GM23338 (cell line): ENCODE measurements at regions not wholly inside any gene's neighbourhood (a gene's known extent, or its start where the extent isn't known, plus 50 kb on each side); places are given as distances from the start of the nearest gene placed in this dataset.
"Not testable (repeated sequence)": the region's sequence is repeated elsewhere in the genome, so short reads cannot be mapped to it uniquely, and the experiment has no call there.

Source experiments
- ATAC-seq: fragments of 200-7000 bp; cut with Tn5 transposase; 3 replicates; pipeline ENCODE4 v1.9.1; 2020
- DNase-seq: peaks from one replicate; pipeline ENCODE4 v3.0.0-alpha.2; 2015; ENCODE audit warnings: low spot score
- H2AFZ ChIP-seq: fragments of 200-600 bp; sonication (generic); 2 replicates; pipeline ENCODE4 v1.8.0; 2016; ENCODE audit warnings: antibody characterized with exemption, mild to moderate bottlenecking, moderate library complexity
- H3F3A ChIP-seq: fragments of 200-600 bp; sonication (generic); replicated peaks from 2 replicates; pipeline ENCODE4 v1.8.0; 2017; ENCODE audit warnings: antibody characterized with exemption, mixed run types, low read depth
- H3K27ac ChIP-seq: fragments of 200-600 bp; sonication (generic); 2 replicates; pipeline ENCODE4 v1.6.1; 2016; ENCODE audit warnings: low read depth
- H3K27me3 ChIP-seq: fragments of 200-600 bp; sonication (generic); 2 replicates; pipeline ENCODE4 v1.8.0; 2016; ENCODE audit warnings: mild to moderate bottlenecking, mixed run types, moderate library complexity; ENCODE audit not compliant: insufficient read depth
- H3K36me3 ChIP-seq: fragments of 200-600 bp; sonication (generic); 2 replicates; pipeline ENCODE4 v1.8.0; 2016; ENCODE audit warnings: mild to moderate bottlenecking; ENCODE audit not compliant: insufficient read depth
- H3K4me1 ChIP-seq: fragments of 200-600 bp; sonication (generic); 2 replicates; pipeline ENCODE4 v1.8.0; 2016; ENCODE audit warnings: mild to moderate bottlenecking, moderate library complexity; ENCODE audit not compliant: insufficient read depth
- H3K4me2 ChIP-seq: fragments of 200-600 bp; sonication (generic); 2 replicates; pipeline ENCODE4 v1.7.1; 2017; ENCODE audit warnings: mixed run types
- H3K4me3 ChIP-seq: fragments of 200-600 bp; sonication (generic); 2 replicates; pipeline ENCODE4 v1.6.1; 2016; ENCODE audit warnings: mixed run types
- H3K79me2 ChIP-seq: fragments of 200-600 bp; sonication (generic); replicated peaks from 2 replicates; pipeline ENCODE4 v1.8.0; 2017; ENCODE audit warnings: mild to moderate bottlenecking; ENCODE audit not compliant: insufficient read depth
- H3K9me2 ChIP-seq: fragments of 200-600 bp; sonication (generic); 2 replicates; pipeline ENCODE4 v1.8.0; 2017; ENCODE audit not compliant: insufficient read depth
- H4K20me1 ChIP-seq: fragments of 200-600 bp; sonication (generic); replicated peaks from 2 replicates; pipeline ENCODE4 v1.8.0; 2017; ENCODE audit warnings: mild to moderate bottlenecking; ENCODE audit not compliant: insufficient read depth
- H3K27ac Mint-ChIP-seq: 2 replicates; pipeline ENCODE4 v1.8.0; 2020; ENCODE audit warnings: inconsistent platforms, mild to moderate bottlenecking, moderate library complexity, mixed read lengths
- H3K27me3 Mint-ChIP-seq: 3 replicates; pipeline ENCODE4 v1.8.0; 2022; ENCODE audit warnings: low read depth, mild to moderate bottlenecking, moderate library complexity, mixed read lengths, inconsistent platforms; ENCODE audit not compliant: insufficient read depth, poor library complexity
- H3K36me3 Mint-ChIP-seq: 3 replicates; pipeline ENCODE4 v1.8.0; 2021; ENCODE audit warnings: low read depth, mild to moderate bottlenecking, inconsistent platforms, moderate library complexity, mixed read lengths
- H3K4me1 Mint-ChIP-seq: 3 replicates; pipeline ENCODE4 v1.8.0; 2020; ENCODE audit warnings: mild to moderate bottlenecking, inconsistent platforms, mixed read lengths
- H3K4me3 Mint-ChIP-seq: 3 replicates; pipeline ENCODE4 v1.8.0; 2021; ENCODE audit warnings: moderate library complexity, mild to moderate bottlenecking, inconsistent platforms, mixed read lengths
- H3K9me3 Mint-ChIP-seq: 3 replicates; pipeline ENCODE4 v1.8.0; 2020; ENCODE audit warnings: moderate library complexity, mild to moderate bottlenecking, inconsistent platforms, mixed read lengths
- CREB1 ChIP-seq: fragments of 250-450 bp; sonication (Bioruptor Pico); IDR thresholded peaks from 2 replicates; pipeline ENCODE4 v1.5.0; 2020; ENCODE audit warnings: low read depth, mild to moderate bottlenecking, moderate library complexity
- EZH2 ChIP-seq: fragments of 200-600 bp; sonication (generic); IDR thresholded peaks from one replicate; pipeline ENCODE4 v1.8.0; 2017; ENCODE audit warnings: antibody characterized with exemption, mild to moderate bottlenecking, low read depth; ENCODE audit not compliant: unreplicated experiment
- EZH2phosphoT487 ChIP-seq: fragments of 200-600 bp; sonication (generic); IDR thresholded peaks from one replicate; pipeline ENCODE4 v1.8.1; 2018; ENCODE audit warnings: antibody characterized with exemption; ENCODE audit not compliant: unreplicated experiment
- JUNB ChIP-seq: IDR thresholded peaks from one replicate; pipeline ENCODE4 v1.6.1; 2016; ENCODE audit warnings: antibody characterized with exemption; ENCODE audit not compliant: unreplicated experiment
- NANOG ChIP-seq: IDR thresholded peaks from 2 replicates; pipeline ENCODE4 v1.6.1; 2016; ENCODE audit warnings: antibody characterized with exemption, borderline replicate concordance
- POLR2AphosphoS5 ChIP-seq: IDR thresholded peaks from 2 replicates; pipeline ENCODE4 v1.6.1; 2016; ENCODE audit warnings: antibody characterized with exemption, low read depth
- STAT1 ChIP-seq: IDR thresholded peaks from one replicate; pipeline ENCODE4 v1.6.1; 2016; ENCODE audit warnings: antibody characterized with exemption; ENCODE audit not compliant: unreplicated experiment
- ZNF114 ChIP-seq: fragments of 250-450 bp; sonication (Bioruptor Pico); IDR thresholded peaks from 2 replicates; pipeline ENCODE4 v1.5.0; 2020; ENCODE audit warnings: mild to moderate bottlenecking, moderate library complexity
- ZNF331 ChIP-seq: fragments of 250-450 bp; sonication (Bioruptor Pico); IDR thresholded peaks from 2 replicates; pipeline ENCODE4 v1.5.0; 2020; ENCODE audit warnings: low read depth, mild to moderate bottlenecking, moderate library complexity
- TF ChIP-seq, protein P1 (sequence below): IDR thresholded peaks from 2 replicates; pipeline ENCODE4 v1.6.1; 2016; ENCODE audit warnings: antibody characterized with exemption
- TF ChIP-seq, protein P2 (sequence below): IDR thresholded peaks from one replicate; pipeline ENCODE4 v1.6.1; 2018; ENCODE audit warnings: antibody characterized with exemption; ENCODE audit not compliant: unreplicated experiment

- Histone ChIP-seq H3K4me2 (no peak overlapping the region), H2AFZ (no peak overlapping the region), H3F3A (no peaks in the 10 kb centered on the region), H3K27me3 (no peaks in the 10 kb centered on the region), H3K4me3 (no peak overlapping the region), H3K4me1 (no peaks in the 10 kb centered on the region), H4K20me1 (no peaks in the 10 kb centered on the region), H3K79me2 (no peaks in the 10 kb centered on the region), H3K36me3 (no peaks in the 10 kb centered on the region), H3K9me2 (no peaks in the 10 kb centered on the region), H3K27ac (no peak overlapping the region)
- Mint-ChIP-seq H3K9me3 (no peaks in the 10 kb centered on the region; the same call in 2 of the 3 replicates), H3K4me3 (no peak overlapping the region), H3K27ac (no peak overlapping the region), H3K36me3 (peaks cover 15% of the 10 kb centered on the region; the same call in 2 of the 3 replicates), H3K4me1 (no peaks in the 10 kb centered on the region), H3K27me3 (peaks cover 2% of the 10 kb centered on the region)
- TF ChIP-seq ZNF331 (CRISPR knock-in tag) (no peak), POLR2AphosphoS5 (no peak), ZNF114 (CRISPR knock-in tag) (no peak), EZH2 (no peak), JUNB (no peak), CREB1 (CRISPR knock-in tag) (no peak), STAT1 (no peak), NANOG (no peak)
- TF ChIP-seq, protein P1, sequence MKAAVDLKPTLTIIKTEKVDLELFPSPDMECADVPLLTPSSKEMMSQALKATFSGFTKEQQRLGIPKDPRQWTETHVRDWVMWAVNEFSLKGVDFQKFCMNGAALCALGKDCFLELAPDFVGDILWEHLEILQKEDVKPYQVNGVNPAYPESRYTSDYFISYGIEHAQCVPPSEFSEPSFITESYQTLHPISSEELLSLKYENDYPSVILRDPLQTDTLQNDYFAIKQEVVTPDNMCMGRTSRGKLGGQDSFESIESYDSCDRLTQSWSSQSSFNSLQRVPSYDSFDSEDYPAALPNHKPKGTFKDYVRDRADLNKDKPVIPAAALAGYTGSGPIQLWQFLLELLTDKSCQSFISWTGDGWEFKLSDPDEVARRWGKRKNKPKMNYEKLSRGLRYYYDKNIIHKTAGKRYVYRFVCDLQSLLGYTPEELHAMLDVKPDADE = no peak
- TF ChIP-seq, protein P2, sequence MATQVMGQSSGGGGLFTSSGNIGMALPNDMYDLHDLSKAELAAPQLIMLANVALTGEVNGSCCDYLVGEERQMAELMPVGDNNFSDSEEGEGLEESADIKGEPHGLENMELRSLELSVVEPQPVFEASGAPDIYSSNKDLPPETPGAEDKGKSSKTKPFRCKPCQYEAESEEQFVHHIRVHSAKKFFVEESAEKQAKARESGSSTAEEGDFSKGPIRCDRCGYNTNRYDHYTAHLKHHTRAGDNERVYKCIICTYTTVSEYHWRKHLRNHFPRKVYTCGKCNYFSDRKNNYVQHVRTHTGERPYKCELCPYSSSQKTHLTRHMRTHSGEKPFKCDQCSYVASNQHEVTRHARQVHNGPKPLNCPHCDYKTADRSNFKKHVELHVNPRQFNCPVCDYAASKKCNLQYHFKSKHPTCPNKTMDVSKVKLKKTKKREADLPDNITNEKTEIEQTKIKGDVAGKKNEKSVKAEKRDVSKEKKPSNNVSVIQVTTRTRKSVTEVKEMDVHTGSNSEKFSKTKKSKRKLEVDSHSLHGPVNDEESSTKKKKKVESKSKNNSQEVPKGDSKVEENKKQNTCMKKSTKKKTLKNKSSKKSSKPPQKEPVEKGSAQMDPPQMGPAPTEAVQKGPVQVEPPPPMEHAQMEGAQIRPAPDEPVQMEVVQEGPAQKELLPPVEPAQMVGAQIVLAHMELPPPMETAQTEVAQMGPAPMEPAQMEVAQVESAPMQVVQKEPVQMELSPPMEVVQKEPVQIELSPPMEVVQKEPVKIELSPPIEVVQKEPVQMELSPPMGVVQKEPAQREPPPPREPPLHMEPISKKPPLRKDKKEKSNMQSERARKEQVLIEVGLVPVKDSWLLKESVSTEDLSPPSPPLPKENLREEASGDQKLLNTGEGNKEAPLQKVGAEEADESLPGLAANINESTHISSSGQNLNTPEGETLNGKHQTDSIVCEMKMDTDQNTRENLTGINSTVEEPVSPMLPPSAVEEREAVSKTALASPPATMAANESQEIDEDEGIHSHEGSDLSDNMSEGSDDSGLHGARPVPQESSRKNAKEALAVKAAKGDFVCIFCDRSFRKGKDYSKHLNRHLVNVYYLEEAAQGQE = no peak
- ATAC-seq (no peak), DNase-seq (no peak)
Measured at GRCh38 chr4:122996350-122996749, 74.0 kb upstream of the NUDT6 start.

DNA sequence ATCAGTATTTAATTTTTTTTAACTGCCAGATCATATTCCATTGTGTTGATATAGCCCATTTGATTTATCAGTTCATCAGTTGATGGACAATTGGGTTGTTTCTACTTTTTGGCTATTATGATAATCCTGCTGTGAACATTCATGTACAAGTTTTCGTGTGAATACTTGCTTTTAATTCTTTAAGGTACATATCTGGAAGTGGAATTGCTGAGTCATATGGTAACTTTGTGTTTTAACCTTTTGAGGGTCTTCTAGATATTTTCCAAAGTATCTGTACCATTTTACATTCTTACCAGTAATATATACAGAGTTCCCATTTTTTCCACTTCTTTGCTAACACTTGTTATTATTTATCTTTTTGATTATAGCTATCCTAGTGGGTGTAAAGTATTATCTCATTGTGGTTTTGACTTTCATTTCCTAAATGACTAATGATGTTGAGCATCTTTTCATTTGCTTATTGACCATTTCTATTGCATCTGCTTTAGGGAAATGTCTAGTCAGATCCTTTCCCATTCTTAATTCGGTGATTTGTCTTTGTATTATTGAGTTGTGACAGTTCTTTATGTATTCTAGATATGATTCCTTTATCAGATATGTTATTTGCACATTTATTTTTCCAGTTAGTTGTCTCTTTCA is 75.2 kb upstream of the NUDT6 start:
- no peak for TF ChIP-seq JUNB
- no peak for TF ChIP-seq EZH2phosphoT487
- TF ChIP-seq NANOG = no peak
- no peak for TF ChIP-seq CREB1 (CRISPR knock-in tag)
- no peak for TF ChIP-seq ZNF331 (CRISPR knock-in tag)
- no peak for ATAC-seq
- H3K9me3 Mint-ChIP-seq = no peaks in the 10 kb centered on the region; the same call in 2 of the 3 replicates
- H3K4me1 Mint-ChIP-seq = no peaks in the 10 kb centered on the region
- peaks cover 2% of the 10 kb centered on the region for H3K27me3 Mint-ChIP-seq
- H3K27ac ChIP-seq = no peak overlapping the region
- peaks cover 16% of the 10 kb centered on the region; the same call in 2 of the 3 replicates for H3K36me3 Mint-ChIP-seq
- no peaks in the 10 kb centered on the region for H4K20me1 ChIP-seq
- H2AFZ ChIP-seq = no peak overlapping the region
- H3K4me2 ChIP-seq = no peak overlapping the region
- no peaks in the 10 kb centered on the region for H3K79me2 ChIP-seq
- no peaks in the 10 kb centered on the region for H3K36me3 ChIP-seq
- H3K27me3 ChIP-seq = no peaks in the 10 kb centered on the region
- no peak overlapping the region for H3K4me3 Mint-ChIP-seq
- no peaks in the 10 kb centered on the region for H3K4me1 ChIP-seq
- H3K9me2 ChIP-seq = no peaks in the 10 kb centered on the region
- H3F3A ChIP-seq = no peaks in the 10 kb centered on the region
- H3K27ac Mint-ChIP-seq = no peak overlapping the region
- H3K4me3 ChIP-seq = no peak overlapping the region
- DNase-seq = no peak

GRCh38 chr4:123004079-123004478 is 81.7 kb upstream of the NUDT6 start:
- H3K27me3 ChIP-seq, DNase-seq, H4K20me1 ChIP-seq, H3K27me3 Mint-ChIP-seq, H3K9me2 ChIP-seq, H3F3A ChIP-seq, H3K4me2 ChIP-seq, ATAC-seq, H3K27ac ChIP-seq, H3K4me1 ChIP-seq, H3K4me3 ChIP-seq, H3K79me2 ChIP-seq, H3K4me1 Mint-ChIP-seq, H3K36me3 ChIP-seq, H2AFZ ChIP-seq, H3K4me3 Mint-ChIP-seq: not testable (repeated sequence)
- peaks cover 57% of the 10 kb centered on the region for H3K36me3 Mint-ChIP-seq
- H3K9me3 Mint-ChIP-seq = peaks cover 17% of the 10 kb centered on the region
- H3K27ac Mint-ChIP-seq = peak overlapping the region; percentile 59; the same call in 1 of the 2 replicates

- Mint-ChIP-seq H3K36me3 (peaks cover 66% of the 10 kb centered on the region), H3K9me3 (peaks cover 17% of the 10 kb centered on the region)
- not testable (repeated sequence) for H3K4me1 Mint-ChIP-seq, DNase-seq, H3K4me3 Mint-ChIP-seq, H3K4me1 ChIP-seq, ATAC-seq, H3K27ac Mint-ChIP-seq, H3K79me2 ChIP-seq, H3K27me3 ChIP-seq, H3K4me2 ChIP-seq, H4K20me1 ChIP-seq, H3K36me3 ChIP-seq, H2AFZ ChIP-seq, H3K4me3 ChIP-seq, H3F3A ChIP-seq, H3K27ac ChIP-seq, H3K9me2 ChIP-seq, H3K27me3 Mint-ChIP-seq
Measured at GRCh38 chr4:123005126-123005525, 82.7 kb upstream of the NUDT6 start.
